HG03378 (cell line): ENCODE measurements at regions not wholly inside any gene's neighbourhood (a gene's known extent, or its start where the extent isn't known, plus 50 kb on each side); places are given as distances from the start of the nearest gene placed in this dataset.

ENCODE experiments used
- ATAC-seq: cut with Tn5 transposase; IDR thresholded peaks from one replicate; pipeline ENCODE4 v1.9.1; 2021; ENCODE audit warnings: mild to moderate bottlenecking, moderate library complexity; ENCODE audit not compliant: unreplicated experiment

DNA sequence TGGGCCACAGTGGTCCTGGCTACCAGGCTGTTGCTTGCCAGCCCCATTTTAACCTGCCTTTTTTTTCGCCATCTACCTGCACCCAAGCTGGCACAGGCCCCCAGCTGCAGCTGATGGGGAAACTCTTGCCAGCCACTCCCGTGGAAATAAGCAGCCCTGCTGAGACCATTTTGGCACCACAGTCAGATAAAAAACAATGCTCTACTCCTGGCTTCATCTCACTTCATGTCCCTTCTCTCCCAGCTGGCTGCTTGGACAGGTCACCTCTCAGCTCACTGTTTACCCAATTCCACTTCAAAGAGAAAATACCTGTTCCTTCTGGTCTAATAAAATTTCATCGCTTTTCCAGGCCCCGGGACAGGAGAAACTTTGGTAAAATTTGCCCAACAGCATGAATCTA is 322.6 kb upstream of the SLC30A5 start:
- no peak for ATAC-seq

DNA sequence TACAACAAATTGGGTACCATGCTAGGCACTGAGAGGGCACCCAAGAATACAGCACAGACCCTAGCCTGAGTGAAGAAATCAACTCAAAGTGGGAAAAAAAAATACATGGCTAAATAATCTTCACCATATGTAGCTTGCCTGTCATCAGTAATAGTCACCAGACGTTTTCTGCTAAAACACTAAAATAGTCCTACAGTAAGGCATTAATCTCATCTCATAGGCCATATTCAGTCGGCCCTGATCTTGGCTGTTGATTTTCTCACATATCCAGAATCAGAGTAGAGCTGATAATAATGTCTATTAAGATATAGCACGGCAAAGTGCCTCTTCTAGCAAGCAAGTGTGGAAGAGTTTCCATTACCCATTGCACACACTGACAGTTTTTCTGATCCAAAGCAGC is 322.1 kb upstream of the SLC30A5 start:
- ATAC-seq = no peak

DNA sequence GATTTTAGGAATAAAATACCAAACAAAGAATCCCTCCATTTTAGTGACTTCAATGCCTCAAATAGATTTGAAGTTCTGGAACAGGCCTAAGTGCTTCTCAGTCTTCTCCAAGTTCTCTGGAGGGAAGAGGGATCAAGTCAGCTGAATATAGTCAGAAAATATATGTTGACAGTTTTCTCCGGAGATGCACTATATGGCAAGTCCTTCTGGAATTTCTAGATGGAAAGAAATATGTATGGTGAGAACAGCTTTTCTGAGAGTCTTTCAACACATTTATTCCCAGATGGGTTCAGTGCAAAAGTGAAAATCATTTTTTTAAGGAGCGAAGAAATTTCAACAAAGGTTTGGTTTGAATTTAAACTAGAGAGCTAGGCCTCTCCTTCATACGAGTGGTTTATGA is 317.4 kb upstream of the SLC30A5 start:
- no peak for ATAC-seq

DNA sequence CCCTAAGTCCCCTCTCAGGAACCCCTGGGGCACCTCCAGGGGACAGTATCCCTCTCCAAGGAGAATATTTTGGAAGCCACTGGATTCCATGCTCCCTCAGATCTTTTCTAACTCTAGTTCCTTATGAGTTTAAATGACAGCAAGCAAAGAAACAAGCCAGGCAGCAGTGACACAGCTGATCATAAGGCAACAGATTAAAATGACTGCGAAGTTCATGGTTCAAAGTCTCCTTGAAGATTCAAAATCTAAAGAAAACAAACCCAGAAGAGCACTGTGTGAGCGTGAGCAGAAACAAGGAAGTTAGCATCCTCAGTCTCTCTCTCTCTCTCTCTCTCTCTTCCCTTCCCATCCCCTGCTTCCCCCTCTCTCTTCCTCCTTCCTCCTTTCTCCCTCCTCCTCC is 316.7 kb upstream of the SLC30A5 start:
- ATAC-seq = no peak

DNA sequence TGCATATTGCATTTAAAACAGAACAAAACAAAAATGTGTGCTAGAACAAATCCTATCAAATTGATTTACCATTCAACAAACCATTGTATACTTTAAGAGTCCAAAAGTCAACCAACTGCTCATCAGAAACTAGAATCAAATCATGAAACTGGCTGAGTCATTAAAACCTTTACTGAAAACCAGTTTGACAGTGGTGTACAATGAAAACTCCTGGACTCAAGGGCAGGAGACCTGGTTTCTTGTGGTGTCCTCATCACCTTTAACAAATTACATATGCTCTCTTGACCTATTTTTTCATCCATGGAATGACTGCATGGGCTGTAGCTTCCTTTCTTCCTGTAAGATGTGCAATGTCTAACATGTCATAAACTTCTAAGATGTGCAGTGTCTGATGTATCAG is 315.3 kb upstream of the SLC30A5 start:
- ATAC-seq = no peak

DNA sequence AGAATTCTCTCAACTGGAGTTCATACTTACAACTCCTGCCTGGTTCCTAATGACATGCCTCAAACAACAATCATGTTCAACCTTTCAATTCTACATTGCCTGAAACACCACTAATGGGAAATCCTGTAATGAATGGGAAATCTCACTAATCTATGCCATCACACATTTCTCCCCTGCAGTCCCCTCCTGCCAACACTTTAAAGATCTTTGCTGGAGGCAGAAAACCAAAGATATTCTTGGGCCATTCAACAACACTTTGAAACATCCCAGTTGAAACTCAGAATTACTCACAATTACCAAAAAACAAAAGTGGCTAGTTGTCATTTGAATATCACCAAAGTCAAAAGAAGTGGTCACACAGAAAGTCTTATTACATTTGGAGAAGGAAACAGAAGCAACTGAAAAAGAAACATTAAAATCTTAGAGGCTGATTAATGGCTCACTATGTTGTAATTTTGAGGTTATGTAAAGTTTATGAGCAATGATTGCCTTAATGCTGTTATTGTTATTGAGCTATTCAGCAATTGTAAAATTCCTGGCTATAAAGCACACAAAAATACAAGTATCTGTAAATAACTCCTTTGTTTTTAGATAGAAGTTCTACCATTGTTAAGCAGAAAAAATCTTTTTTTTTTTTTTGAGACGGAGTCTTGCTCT is 313.4 kb upstream of the SLC30A5 start:
- no peak for ATAC-seq

DNA sequence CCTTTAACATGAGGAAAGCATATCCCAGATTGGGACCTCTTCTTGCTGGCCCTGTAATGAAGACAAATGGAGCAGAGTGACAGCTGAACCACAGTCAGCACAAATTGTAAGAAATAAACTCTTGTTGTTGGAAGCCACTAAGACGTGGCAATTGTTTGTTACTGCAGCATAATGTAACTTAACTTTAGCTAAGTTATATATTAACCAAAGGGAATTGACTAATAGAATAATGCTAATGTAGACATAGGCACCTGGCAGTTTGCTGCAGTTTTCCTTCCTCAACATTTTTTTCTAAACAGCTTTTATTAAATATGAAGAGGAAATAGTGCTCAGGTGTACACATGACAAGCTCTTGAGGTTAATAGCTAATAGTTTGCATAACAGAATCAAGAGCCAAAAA is 300.7 kb upstream of the SLC30A5 start:
- ATAC-seq = no peak

DNA sequence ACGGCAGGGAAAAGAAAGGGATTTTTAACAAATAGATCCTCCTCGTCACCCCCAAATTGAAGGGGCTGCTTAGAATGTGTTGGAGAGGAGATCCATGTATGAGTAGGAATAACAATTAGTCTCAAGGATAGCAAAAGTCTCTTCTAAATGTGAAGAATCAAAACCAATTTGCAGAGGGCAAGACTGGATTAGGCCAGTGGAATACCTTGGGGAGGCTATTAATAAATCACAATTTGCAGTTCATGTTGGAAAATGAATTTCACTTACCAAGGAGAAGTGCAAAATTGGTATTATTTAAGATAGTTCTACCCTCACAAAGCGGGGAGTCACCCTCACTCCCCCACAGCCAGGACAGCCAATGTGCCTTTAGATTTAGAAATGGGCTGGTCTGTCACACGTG is 299.8 kb upstream of the SLC30A5 start:
- no peak for ATAC-seq

DNA sequence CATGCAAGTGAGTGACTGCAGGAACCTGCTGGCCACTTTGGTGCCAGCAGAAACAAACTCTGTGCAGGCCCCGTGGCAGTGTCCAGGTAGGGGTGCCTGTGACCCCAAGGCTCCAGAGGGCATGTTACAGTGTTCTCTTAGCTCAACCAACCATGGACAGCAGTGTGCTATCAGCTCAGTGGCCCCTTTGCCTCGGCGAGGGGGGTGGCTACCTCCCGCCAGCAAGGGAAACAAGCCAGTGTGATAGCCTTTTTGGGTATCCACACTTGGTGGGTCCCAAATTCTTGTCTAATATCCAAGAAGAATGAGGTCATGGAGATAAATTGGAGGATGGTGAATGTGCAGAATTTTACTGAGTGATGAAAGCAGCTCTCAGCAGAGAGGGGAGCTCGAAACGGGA is 298.6 kb upstream of the SLC30A5 start:
- ATAC-seq = no peak

DNA sequence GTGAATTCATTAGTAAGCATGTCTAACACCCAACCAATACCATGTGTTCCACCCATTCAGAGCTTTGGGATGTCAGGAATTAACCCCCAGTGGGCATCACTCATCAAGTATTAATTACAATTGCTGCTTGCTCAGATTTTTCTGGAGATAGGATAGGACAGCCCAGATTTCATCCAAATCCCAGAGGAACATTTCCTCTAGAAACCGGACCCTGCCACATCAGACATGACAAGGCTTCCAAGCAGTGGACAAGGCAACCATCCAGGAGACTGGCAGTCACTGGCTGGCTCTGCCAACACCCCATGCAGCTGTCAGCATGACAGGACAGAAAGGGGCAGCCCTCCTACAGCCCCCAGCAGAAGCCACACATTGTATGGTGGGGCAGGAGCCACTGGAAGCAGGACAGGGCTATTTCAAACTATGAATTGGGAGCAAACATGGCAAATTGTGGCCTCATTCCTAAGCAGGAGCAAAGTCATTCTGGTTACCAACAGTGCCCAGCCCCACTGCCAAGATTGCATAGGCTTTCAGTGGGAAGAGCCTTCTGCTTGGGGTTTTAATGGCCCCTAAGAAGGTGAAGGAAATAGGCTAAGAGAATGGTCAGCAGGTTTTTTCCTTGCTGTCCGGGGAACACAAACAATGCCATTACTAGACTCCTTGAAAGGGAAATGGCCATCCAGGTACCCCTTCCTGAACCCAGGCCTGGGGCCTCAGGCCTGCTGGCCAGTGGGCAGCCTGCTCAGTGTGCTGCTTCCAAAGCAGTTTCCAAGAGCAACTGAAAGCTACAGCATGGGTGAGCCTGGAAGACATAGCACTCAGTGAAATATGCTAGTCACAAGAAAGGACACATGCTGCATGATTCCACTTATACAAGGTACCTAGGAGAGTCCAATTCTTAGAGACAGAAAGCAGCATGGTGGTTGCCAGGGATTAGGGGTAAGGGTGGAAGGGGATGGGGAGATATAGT is 294.7 kb upstream of the SLC30A5 start:
- no peak for ATAC-seq

DNA sequence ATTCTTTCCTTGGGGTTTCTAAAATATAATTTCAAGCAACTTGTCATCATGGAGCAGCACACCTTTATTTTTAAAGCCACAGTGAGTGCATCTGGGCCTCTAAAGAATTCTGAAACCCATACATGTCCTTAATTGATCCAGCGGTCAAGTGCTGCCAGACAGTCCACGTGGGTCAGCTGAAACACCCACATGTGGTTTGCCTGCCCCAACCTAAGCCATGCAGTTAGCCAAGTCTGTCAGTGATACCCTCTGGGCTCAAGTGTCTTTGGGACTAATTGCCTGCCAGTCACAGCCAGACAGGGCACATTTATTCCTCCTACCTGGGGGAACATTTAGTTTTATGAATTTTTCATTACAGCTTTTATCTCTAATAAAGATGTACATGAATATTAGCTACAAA is 291.4 kb upstream of the SLC30A5 start:
- no peak for ATAC-seq

DNA sequence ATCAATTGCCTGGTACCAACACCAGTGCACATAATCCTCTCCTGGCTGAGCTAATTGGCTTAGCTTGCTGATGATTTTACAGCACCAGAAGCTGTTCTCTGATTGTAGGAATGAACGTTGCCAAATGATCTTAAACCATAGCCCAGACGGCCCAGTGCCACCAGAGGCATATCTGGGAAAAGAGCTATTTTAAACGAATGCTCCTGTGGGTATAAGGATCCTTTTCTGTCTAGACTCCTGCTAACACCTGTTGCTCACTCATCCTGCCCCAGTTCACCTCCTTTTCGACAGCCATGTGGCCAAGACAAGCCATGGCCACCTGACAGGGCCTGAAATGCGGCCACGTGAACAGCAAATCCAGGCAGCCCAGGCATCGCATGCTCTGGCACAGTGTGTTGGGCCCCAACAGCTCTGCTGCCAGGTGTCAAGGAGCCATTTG is 289.9 kb upstream of the SLC30A5 start:
- ATAC-seq = no peak

DNA sequence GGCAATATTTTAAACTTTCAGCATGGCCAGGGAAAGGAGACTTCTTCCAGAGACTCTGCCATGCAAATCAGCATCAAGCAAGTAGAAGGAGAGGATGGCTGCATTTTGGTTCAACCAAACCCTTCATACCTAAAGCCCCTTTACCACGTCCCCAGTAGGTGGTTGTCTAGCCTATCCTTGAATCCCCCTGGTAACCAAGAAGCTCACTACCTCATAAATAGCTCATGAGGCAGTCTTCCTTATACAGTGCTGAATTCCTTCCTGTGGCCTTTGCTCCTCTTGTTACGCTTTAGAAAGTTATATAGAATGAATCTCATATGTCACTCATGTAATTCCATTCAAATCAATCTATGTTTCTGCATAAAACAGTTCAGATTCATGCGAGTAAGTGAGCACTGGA is 289.5 kb upstream of the SLC30A5 start:
- ATAC-seq = no peak

DNA sequence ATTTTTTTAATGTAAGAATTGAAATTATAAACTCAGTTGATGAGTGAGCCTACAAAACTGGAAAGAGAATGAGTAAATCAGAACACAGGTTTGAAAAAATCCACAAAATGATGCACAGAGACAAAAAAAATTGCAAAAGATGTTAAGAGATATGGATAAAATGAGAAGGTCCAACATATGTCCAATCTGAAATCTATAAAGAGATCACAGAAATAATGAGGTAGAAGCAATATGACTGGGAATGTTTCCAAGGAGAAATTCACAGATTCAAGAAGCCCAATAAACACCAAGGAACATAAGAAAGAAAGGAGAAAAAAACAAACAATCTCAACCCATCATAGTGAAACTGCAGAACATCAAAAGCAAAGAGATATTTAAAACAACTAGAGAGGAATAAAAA is 288.4 kb upstream of the SLC30A5 start:
- ATAC-seq = no peak

DNA sequence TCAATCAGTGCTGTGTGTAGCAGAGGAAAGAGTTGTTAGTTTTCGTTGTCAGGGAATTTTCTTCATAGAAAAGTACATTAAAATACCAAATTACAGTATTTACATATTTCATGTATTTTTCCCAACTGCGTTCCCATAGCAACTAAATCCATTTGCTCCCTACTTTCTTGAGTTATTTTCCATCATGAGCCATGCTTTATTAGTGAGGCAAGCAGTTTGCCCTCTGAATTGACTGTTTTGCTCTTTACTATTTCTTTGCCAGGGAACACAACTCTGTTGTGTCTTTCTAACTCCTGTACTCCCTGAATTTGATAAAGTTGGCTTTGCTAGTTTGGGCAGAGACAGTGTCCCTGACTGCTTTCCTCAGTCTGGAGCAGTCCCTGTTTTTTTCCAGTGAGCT is 276.2 kb upstream of the SLC30A5 start:
- no peak for ATAC-seq

DNA sequence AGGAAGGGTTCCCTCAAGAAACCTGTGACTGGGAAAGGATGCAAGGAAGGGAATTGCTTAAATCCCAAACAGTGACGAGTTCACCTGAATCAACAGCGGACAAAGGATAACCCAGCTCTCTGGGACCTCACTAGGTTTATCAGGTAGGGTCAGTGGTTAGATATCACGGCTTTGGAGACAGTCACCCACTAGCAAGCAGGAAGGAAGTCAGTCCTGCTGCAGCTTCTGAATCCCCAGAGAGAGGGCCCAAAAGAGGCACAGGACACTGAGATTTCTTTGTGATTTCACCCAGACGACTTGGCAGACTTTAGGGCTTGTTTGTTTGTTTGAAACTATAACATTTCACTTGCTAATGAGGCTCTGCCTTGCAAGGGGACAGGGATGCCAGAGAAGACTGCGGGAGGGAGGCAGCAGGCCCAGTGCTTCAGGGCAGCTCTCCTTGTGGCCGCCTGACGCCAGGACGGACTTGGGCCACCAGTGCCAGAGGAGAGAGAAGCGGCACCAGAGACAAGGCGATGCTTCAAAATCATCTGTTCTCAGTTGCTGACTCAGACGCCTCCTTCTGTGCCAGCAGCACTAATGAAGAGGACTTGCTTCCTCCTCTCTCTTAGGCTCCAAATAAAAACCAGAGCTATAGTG is 275.6 kb upstream of the SLC30A5 start:
- ATAC-seq = no peak

DNA sequence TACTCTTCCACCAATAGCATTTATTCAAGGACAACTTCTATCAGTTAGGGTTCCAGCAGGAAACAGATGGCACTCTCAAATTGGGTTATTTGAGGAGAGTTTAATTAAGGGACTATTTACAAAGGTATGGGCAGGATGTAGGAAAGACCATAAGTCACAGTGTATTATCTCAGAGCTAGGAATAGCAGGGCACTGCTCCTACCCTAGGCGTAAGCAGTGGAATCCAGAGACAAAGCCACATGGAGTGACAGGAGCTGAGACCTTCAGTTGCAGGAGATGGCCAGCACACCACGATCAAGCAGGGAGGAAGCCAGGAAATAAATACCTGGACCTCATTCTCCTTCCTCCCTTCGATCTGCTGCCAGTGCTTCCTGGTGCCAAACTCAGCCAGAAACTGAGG is 274.9 kb upstream of the SLC30A5 start:
- no peak for ATAC-seq

DNA sequence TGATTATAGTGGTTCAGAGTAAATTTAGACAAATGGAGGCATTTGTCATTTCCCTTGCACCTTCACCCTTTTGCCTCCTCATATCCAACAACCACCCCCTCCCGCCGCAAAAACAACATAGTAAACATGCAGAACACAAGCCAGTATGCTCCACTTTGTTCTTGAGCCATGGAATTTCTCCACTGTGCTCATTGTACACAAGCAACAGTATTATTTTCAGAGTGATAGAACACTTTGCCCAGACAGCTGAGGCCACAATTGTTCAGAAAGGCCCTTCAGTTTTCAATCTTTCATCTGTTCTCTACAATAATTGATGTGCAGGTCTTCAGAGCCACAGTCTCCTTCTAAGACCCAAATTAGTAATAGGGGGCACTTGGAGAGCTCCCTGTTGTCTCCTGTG is 272.8 kb upstream of the SLC30A5 start:
- no peak for ATAC-seq

DNA sequence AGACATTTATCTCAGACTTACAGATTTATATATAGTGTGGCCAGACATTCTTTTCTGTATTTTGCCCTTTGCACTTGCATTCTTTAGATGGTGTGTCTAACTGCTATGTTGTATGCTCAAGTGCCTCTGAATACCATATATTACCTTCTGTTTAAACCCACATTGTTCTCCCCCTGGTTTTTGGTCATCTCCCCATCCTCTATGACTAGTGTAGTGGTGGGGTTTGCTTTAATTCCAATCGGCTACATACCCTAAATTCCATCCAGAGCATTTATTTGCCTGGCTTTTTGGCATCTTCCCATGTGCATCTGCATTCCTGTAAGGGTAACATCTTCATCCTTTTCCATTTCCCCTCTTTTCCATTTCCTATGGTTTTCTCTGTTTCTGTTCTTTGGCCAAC is 271.0 kb upstream of the SLC30A5 start:
- ATAC-seq = no peak

DNA sequence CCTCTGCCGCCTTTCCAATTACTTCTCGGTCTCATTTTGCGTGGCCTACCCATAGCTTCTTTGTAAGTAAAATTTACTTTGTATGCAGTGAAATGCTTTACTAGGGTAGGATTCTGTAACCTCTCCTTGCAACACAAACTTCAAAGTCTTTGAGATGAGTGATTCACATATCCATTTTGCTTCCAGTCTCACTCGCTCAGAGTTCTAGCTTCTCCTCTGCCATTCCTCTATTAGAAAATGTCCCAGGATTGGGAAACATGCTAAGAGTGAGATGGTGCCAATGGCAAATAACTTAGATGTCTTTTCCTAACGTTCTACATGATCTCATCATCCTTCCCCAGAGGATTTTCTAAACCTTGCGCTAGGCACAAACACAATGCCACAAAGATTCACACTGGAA is 270.5 kb upstream of the SLC30A5 start:
- ATAC-seq = no peak

DNA sequence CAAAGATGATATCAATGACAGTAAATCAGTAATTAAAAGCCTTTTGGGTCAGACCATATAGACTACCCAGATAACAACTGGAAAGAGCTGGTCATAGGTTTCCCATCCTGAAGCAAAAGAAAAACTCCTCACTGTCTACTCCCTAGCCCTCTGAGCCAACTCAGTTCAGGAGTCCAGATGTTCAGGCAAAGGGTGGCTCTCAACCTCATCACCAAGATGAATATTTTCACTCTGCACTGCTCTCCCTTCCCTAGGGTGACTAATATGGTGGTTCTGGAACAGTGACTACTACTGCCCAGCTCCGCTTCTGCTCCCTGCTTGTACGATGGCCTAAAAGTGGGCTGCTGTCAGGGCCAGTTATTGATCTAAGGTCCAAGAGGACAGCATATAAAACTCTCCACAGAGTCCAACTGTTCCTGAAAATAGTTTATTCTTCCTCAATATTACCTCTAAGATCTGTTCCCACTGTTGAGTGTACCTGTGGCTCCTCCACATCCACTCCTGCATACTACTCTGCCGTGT is 263.4 kb upstream of the SLC30A5 start:
- ATAC-seq = no peak
